Stimulated activated naive B cell treated with anti-CD40 and anti-IgM and Interleukin-4, amounts not matched to agents 10 μg/mL and 1 μg/mL and 100 μg/mL, for 72 hours (primary cell): ENCODE measurements at regions not wholly inside any gene's neighbourhood (a gene's known extent, or its start where the extent isn't known, plus 50 kb on each side); places are given as distances from the start of the nearest gene placed in this dataset.

Experiments used
- ATAC-seq, 2 donors: fragments of 150-1000 bp; cut with Tn5 transposase; replicated peaks; 2 replicates each; pipeline ENCODE4 v1.10.0; 2021; ENCODE audit warnings: moderate library complexity in 1 of 2
- DNase-seq: peaks from one replicate; pipeline ENCODE4 v3.0.0; 2021
- H3K27ac Mint-ChIP-seq: one replicate; pipeline ENCODE4 v1.8.0; 2022; ENCODE audit warnings: mild to moderate bottlenecking, mixed read lengths
- H3K27me3 Mint-ChIP-seq, 2 donors: one replicate each; pipeline ENCODE4 v1.8.0; 2022; ENCODE audit warnings: mixed read lengths in 2 of 2
- H3K36me3 Mint-ChIP-seq, 2 donors: one replicate each; pipeline ENCODE4 v1.8.0; 2022; ENCODE audit warnings: mixed read lengths in 2 of 2, mild to moderate bottlenecking in 1 of 2
- H3K4me1 Mint-ChIP-seq, 2 donors: one replicate each; pipeline ENCODE4 v1.8.0; 2022; ENCODE audit warnings: mixed read lengths in 2 of 2, mild to moderate bottlenecking in 1 of 2
- H3K4me3 Mint-ChIP-seq, 2 donors: one replicate each; pipeline ENCODE4 v1.8.0; 2022; ENCODE audit warnings: mild to moderate bottlenecking in 2 of 2, mixed read lengths in 2 of 2, moderate library complexity in 1 of 2
- H3K9me3 Mint-ChIP-seq, 2 donors: one replicate each; pipeline ENCODE4 v1.8.0; 2022; ENCODE audit warnings: mixed read lengths in 2 of 2, mild to moderate bottlenecking in 1 of 2

GRCh38 chr3:72380711-72381493 is 467.3 kb downstream of the SHQ1 start:
- Mint-ChIP-seq H3K4me1 (peaks cover 50 to 64% of the 10 kb centered on the region in 2 donors), H3K9me3 (no peaks in the 10 kb centered on the region), H3K4me3 (no peak overlapping the region), H3K27ac (no peak overlapping the region), H3K36me3 (peaks cover 12 to 29% of the 10 kb centered on the region in 2 donors), H3K27me3 (no peaks in the 10 kb centered on the region)
- ATAC-seq (peak; percentile 34 to 50), DNase-seq (no peak)

- peaks cover 54 to 68% of the 10 kb centered on the region in 2 donors for H3K4me1 Mint-ChIP-seq
- H3K27ac Mint-ChIP-seq = no peak overlapping the region
- DNase-seq (no peak), ATAC-seq (no peak)
- peaks cover 14 to 31% of the 10 kb centered on the region in 2 donors for H3K36me3 Mint-ChIP-seq
- no peaks in the 10 kb centered on the region for H3K9me3 Mint-ChIP-seq
- no peak overlapping the region for H3K4me3 Mint-ChIP-seq
- H3K27me3 Mint-ChIP-seq = no peaks in the 10 kb centered on the region
Measured at GRCh38 chr3:72380193-72380592, 468.1 kb downstream of the SHQ1 start.

DNA sequence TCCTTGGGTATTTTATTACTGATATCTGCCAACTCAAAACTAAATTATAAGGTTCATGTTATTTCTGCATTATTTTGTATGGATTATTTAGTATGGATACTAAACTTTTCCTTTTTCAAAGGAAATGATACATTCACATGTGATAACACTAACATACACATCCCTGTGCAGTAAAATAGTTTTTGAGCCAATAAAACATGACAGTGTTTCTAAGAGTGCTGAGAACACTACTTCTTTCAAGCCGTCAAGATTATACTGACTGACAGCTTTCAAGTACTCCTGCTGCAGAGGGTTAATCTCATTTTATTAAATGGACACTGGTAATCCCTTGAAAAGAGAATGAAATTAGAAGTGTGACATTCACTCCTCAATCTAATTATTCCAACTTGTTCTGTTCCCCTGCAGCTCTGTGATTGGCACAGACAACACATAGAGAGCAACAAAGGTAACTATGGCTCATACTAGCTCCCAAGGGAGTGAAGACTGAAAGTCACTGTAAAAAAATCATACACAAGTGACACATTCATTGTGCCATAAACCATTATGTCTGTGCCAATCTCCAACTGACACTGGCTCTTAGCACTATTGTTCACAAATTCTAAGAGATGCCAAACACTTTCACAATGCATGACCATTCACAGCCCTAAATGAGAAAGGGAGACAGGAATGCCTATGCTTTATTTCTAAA is 468.6 kb downstream of the SHQ1 start:
- H3K4me3 Mint-ChIP-seq = no peak overlapping the region
- H3K36me3 Mint-ChIP-seq = peaks cover 15 to 31% of the 10 kb centered on the region in 2 donors
- H3K4me1 Mint-ChIP-seq = peaks cover 48 to 63% of the 10 kb centered on the region in 2 donors
- peak; percentile 58 to 65 for ATAC-seq
- no peaks in the 10 kb centered on the region for H3K9me3 Mint-ChIP-seq
- no peak overlapping the region for H3K27ac Mint-ChIP-seq
- no peaks in the 10 kb centered on the region for H3K27me3 Mint-ChIP-seq
- DNase-seq = no peak

DNA sequence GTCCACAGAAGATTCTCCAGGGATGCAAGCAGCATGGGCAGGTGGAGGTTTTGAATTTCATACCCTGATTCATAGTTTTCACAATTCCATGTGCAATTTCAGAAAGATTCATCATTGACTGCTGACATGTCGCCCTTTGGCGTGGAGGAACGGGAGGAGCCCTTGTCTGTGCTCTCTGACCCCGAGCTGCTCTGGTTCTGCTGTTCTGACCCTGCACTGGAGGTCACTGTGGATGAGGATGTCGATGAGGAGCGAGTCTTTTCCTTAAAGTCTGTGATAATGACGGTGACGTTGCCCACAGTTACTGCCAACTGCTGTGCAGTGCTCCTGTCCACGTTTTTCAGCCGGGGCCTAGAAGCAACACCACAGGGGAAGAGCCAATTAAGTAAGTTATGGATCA is 470.0 kb downstream of the SHQ1 start:
- Mint-ChIP-seq H3K36me3 (peaks cover 21 to 42% of the 10 kb centered on the region in 2 donors), H3K27ac (peak overlapping the region; percentile 86), H3K27me3 (no peaks in the 10 kb centered on the region), H3K4me1 (peaks cover 36 to 54% of the 10 kb centered on the region in 2 donors), H3K9me3 (no peaks in the 10 kb centered on the region), H3K4me3 (no peak overlapping the region)
- ATAC-seq (no peak), DNase-seq (no peak)

DNA sequence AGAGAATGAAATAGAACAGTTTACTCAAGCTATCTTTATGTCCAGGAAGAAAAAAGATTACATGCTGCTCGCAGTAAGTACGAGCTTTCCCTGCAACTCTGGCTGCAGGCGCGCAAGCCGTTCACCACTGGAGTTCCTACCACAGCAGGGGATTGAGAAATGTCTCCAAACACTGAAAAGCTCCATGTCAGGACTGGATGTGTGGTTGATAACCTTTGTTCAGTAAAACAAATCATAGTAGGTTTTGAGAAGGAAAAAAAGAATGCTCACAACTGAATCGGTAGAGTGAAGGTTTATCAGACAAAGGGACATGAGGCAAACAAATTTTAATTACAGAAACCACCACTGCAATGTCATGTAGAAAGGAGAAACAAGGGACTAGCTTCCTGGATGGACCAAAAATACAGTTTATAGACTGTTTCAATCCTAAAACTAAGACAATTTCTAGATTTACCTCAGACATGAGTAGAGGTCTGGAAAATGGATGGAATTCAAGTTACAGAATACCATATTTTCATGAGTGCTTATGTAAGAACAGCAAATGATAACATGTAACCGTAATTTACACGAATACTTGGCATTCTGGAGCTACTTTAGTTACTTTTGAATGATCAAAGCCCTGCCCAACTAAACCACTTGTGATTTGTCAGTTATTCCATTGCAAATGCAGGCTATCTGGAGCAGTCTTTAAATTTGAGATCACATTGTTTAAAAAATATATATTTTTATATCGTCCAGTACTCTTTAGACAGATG is 471.1 kb downstream of the SHQ1 start:
- ATAC-seq (no peak), DNase-seq (no peak)
- Mint-ChIP-seq H3K4me1 (peaks cover 28 to 42% of the 10 kb centered on the region in 2 donors), H3K36me3 (peaks cover 21 to 45% of the 10 kb centered on the region in 2 donors), H3K27me3 (no peaks in the 10 kb centered on the region), H3K27ac (no peak overlapping the region), H3K4me3 (no peak overlapping the region), H3K9me3 (no peaks in the 10 kb centered on the region)

- no peaks in the 10 kb centered on the region for H3K9me3 Mint-ChIP-seq
- ATAC-seq (peak; percentile 79 to 82), DNase-seq (no peak)
- peaks cover 13 to 26% of the 10 kb centered on the region in 2 donors for H3K4me1 Mint-ChIP-seq
- no peaks in the 10 kb centered on the region for H3K27me3 Mint-ChIP-seq
- H3K36me3 Mint-ChIP-seq = peaks cover 19 to 36% of the 10 kb centered on the region in 2 donors
- peak overlapping the region; percentile 67 for H3K27ac Mint-ChIP-seq
- H3K4me3 Mint-ChIP-seq = peak overlapping the region; percentile 31 to 46
Measured at GRCh38 chr3:72375237-72376076, 472.8 kb downstream of the SHQ1 start.

DNA sequence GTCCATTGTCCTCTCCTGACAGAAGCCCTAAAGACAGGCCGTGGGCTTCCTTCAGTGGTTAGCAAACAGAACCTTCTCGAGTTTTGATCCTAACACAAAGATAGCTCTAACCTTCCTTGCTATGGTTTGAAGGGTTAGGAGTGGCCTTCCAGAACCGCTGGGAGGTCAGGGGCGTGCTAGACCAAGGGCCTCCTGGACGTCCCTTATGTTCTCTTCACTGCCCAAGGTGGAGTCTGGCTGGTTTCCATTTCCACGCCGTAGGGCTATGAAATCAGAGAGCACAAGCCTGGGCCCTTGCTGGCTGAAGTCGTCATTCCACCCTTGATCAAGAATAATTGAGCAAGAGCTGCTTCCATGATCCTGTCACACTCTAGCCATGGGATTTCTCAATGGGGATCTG is 475.1 kb downstream of the SHQ1 start:
- ATAC-seq = no peak
- H3K27ac Mint-ChIP-seq = peak overlapping the region; percentile 42
- DNase-seq = no peak
- peaks cover 12 to 25% of the 10 kb centered on the region in 2 donors for H3K36me3 Mint-ChIP-seq
- H3K4me3 Mint-ChIP-seq = no peak overlapping the region
- peaks cover 9 to 15% of the 10 kb centered on the region in 2 donors for H3K4me1 Mint-ChIP-seq
- no peaks in the 10 kb centered on the region for H3K9me3 Mint-ChIP-seq
- no peaks in the 10 kb centered on the region for H3K27me3 Mint-ChIP-seq

DNA sequence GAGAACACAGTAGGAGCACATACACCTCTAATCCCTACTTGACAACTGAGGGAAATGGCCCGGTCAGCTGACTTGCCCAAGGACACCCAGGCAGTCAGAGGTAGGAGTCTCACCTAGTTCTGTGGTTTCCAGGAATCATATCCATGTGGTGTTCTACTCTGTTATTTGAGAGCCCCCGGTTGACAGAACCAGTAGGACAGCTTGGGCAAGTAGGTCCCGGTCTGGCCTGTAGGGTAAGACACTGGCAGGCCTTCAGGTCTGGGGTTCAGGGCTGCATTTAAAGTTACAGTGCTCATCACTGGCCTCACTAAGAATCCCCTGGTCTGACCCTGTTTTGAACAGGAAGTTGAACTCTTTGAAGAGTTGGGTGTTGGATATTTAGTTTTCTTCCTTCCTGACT is 476.1 kb downstream of the SHQ1 start:
- DNase-seq (no peak), ATAC-seq (no peak)
- no peaks in the 10 kb centered on the region for H3K27me3 Mint-ChIP-seq
- no peak overlapping the region for H3K27ac Mint-ChIP-seq
- H3K36me3 Mint-ChIP-seq = peaks cover 12 to 23% of the 10 kb centered on the region in 2 donors
- H3K9me3 Mint-ChIP-seq = no peaks in the 10 kb centered on the region
- H3K4me1 Mint-ChIP-seq = peaks cover 9 to 16% of the 10 kb centered on the region in 2 donors
- H3K4me3 Mint-ChIP-seq = no peak overlapping the region

DNA sequence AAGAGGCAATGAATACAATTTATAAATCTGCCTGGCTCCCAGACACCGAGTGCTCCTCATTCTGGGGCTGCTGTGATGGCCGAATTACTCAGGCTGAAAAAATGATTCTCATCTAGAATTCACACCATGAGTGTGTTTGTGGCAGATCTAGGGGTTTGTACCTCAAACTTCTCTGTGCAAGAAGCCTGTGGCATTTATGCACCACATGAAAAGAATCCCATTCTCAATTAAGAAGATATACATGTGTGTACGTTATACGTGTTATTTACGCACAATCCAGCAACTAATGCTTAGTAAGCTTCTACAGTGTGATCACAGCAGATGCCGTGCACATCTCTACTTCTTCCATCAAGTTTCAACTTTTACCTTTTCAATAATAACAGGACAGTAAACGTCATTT is 476.8 kb downstream of the SHQ1 start:
- Mint-ChIP-seq H3K4me3 (no peak overlapping the region), H3K27me3 (no peaks in the 10 kb centered on the region), H3K27ac (no peak overlapping the region), H3K36me3 (peaks cover 12 to 20% of the 10 kb centered on the region in 2 donors), H3K4me1 (peaks cover 6 to 16% of the 10 kb centered on the region in 2 donors), H3K9me3 (no peaks in the 10 kb centered on the region)
- DNase-seq (no peak), ATAC-seq (no peak)

- Mint-ChIP-seq H3K36me3 (peaks cover 11 to 20% of the 10 kb centered on the region in 2 donors), H3K4me3 (no peak overlapping the region), H3K27me3 (peaks cover 0 to under 1% of the 10 kb centered on the region in 2 donors), H3K4me1 (peaks cover 6 to 15% of the 10 kb centered on the region in 2 donors), H3K27ac (no peak overlapping the region), H3K9me3 (no peaks in the 10 kb centered on the region)
- DNase-seq (no peak), ATAC-seq (no peak)
Measured at GRCh38 chr3:72370947-72371346, 477.3 kb downstream of the SHQ1 start.

GRCh38 chr3:72369681-72370080 is 478.6 kb downstream of the SHQ1 start:
- no peak for DNase-seq
- ATAC-seq = no peak
- Mint-ChIP-seq H3K4me3 (no peak overlapping the region), H3K36me3 (peaks cover 9 to 16% of the 10 kb centered on the region in 2 donors), H3K27me3 (peaks cover 0 to 13% of the 10 kb centered on the region in 2 donors), H3K27ac (no peak overlapping the region), H3K4me1 (peaks cover 2 to 9% of the 10 kb centered on the region in 2 donors), H3K9me3 (no peaks in the 10 kb centered on the region)

DNA sequence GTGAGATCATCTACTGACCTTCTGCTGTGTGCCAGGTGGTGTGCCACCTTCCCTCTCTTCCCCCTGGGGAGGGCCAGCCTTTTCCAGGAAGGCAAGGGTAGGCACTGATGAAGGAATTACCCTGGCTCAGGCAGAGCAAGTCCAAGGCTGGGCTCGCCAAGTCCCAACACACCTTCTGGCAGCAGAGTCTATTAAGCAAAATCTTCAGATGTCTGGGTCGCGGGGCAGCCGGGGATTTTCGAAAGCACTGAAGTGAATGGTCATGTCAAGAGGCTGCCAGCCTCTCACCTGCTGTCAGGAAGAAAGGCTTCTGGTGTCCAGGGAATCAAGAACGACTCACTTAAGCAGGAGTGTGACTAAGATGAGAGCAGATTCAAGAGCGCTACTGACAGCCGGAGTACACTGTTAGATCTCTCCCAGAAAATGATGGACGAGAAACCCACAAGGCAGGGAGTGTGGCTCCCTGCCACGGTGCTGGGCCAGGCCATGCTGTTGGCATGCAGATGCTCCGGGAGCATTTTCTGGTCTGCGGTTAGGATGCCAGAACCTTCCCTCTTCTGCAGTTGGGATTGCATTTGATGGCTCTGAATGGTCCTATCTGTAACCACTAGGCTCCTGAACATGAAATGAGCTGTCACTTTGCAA is 479.8 kb downstream of the SHQ1 start:
- Mint-ChIP-seq H3K36me3 (peaks cover 2 to 7% of the 10 kb centered on the region in 2 donors), H3K4me1 (peaks cover 2 to 4% of the 10 kb centered on the region in 2 donors), H3K27me3 (peaks cover 2 to 19% of the 10 kb centered on the region in 2 donors), H3K4me3 (no peak overlapping the region), H3K27ac (no peak overlapping the region), H3K9me3 (no peaks in the 10 kb centered on the region)
- ATAC-seq (no peak), DNase-seq (no peak)

DNA sequence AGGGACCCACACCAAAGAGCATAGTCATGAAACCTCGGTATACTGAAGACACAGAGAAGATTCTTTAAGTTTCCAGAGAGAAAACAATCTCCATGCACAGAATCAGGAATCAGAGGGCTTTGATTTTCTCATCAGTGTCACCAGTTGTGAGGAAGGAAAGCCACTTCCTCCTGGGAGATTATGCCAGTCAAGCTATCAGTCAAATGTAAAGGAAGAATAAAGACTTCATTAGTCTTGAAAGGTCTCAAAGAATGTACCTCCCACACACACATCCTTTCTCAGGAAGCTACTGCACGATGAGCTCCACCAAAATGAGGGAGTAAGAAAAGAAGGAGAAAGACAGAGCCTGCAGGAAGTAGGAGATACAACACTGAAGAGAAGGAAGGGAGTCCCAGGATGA is 486.3 kb downstream of the SHQ1 start:
- Mint-ChIP-seq H3K9me3 (peaks cover 4 to 5% of the 10 kb centered on the region in 2 donors), H3K4me3 (no peak overlapping the region), H3K27me3 (peaks cover 14 to 41% of the 10 kb centered on the region in 2 donors), H3K4me1 (peaks cover 0 to 6% of the 10 kb centered on the region in 2 donors), H3K36me3 (peaks cover 0 to 6% of the 10 kb centered on the region in 2 donors), H3K27ac (no peak overlapping the region)
- no peak for ATAC-seq
- DNase-seq = no peak
